COLO668 (cell line): ENCODE measurements at regions not wholly inside any gene's neighbourhood (a gene's known extent, or its start where the extent isn't known, plus 50 kb on each side); places are given as distances from the start of the nearest gene placed in this dataset.
"Not testable (repeated sequence)": the region's sequence is repeated elsewhere in the genome, so short reads cannot be mapped to it uniquely, and the experiment has no call there.

Source experiments
- DNase-seq: peaks from one replicate; lab custom pipeline; 2025; ENCODE audit not compliant: unreplicated experiment; lab: John Stamatoyannopoulos, UW

DNA sequence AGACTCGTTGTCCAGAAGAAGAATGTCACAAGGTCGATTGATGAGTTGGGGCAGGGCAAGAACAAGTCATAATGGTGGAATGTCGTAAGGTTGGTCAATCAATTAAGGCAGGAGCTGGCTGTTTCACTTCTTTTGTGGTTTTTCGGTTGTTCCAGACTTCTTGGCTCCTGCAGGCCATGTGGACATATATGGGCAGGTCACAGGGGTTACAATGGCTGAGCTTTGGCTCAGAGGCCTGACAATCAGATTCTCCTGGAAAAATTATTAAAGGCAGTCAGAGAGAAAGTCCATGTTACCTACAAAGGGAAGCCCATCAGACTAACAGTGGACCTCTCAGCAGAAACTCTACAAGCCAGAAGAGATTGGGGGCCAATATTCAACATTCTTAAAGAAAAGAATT lies 785.3 kb downstream of the METTL4 start:
- not testable (repeated sequence) for DNase-seq

DNA sequence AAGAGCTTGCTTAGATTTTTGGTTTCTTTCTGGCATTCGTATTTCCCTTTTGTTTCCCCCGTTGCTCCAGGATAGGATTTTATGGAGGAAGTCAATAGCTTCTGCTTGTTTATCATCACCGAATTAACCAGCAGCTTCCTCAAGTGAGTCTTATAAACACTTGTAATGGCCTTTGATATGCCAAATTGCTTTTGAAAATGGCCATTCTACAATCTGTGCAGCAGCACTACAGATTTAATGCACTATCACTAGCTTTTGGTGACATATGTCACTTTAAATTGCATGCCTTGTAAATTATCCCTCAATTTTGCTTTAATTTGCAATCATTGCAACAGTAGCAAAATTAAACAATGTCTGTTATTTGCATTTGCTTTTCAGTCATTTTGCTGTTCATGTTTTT lies 774.7 kb downstream of the METTL4 start:
- DNase-seq: no peak

DNA sequence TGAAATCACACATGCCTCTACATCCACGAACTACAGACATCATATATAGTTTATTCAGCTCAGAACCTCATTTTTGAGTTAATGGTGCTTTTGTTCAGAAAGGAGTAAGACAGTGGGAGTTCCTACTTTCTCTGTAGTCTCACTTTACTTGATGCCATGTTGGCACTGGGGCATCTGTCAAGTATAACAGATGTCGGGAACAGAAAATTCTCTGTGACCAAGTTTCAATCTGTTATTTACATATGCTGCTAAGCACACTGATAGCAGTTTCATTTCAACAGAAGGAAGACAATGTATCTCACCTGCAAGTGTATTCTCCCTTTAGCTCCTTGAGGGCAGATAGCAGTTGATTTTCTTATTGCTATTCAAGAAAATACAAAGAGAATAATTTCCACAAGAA lies 774.1 kb downstream of the METTL4 start:
- DNase-seq: no peak

DNA sequence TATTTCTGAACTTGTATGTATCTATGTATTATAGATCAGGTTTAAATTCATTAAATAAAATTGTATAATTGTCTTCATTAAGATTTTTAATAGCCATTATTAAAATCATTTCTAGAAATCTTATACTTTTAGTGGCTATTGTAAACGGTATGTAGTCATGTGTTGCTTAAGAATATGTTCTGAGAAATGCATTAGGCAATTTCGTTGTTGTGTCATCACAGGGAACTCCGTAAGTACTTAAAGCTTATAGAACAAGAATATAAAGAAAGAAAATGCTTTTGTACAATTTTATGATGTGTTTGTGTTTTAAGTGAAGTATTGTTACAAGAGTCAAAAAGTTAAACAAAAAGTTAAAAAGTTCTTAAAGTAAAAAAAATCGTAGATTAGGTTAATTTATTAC lies 765.8 kb downstream of the METTL4 start:
- no peak for DNase-seq

DNA sequence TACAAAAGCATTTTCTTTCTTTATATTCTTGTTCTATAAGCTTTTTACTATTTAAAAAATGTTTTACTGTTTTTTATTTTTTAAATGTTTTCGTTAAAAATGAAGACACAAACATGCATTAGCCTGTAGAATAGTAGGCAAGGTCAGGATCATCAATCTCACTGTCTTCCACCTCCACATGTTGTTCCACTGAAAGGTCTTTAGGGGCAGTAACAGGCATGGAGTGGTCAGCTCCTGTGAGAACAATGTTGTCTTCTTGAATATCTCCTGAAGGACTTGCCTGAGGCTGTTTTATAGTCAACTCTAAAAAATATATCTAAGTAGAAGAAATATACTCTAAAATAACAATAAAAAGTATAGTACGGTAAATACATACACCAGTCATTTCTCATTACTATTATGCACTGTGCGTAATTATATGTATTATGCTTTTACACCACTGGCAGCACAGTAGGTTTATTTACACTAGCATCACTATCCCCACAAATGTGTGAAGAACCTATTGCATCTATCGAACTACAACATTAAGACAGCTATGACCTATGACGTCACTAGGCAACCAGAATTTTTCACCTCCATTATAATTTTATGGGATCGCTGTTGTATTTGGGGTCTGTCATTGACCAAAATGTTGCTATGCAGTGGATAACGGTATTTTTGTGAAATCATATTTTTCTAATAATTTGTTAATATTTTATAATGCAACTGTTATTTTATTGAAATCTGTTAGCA lies 764.3 kb downstream of the METTL4 start:
- DNase-seq: no peak

DNA sequence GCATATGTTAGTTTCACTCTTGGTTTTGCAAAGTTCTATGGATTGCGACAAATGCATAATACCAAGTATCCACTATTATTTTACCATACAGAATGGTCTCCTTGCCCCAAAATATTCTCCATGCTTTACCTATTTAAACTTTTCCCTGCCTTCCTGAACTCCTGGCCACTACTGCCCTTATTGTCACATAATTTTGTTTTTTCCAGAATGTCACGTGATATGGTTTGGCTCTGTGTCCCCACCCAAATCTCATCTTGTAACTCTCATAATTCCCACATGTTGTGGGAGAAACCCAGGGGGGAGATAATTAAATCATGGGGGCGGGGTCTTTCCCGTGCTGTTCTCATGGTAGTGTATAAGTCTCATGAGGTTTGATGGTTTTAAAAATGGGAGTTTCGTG lies 760.0 kb downstream of the METTL4 start:
- no peak for DNase-seq

DNA sequence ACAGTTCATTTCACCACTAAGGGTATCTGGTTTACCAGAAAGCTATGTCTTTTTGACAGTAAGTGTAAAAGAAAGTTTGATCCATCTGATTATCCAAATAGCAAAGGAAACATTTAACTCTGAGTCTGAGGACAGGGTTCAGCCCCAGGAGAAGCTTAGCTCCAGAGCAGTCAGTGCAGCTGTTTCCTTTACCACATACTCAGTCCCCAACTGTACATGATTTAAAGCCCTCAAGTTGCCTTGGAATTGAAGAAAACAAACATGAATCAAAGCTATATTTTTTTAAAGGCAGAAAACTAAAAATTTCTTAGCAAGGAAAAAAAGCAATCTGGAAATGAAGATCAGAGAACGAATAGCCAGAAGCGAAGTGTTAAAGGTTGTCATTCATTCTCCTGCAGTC lies 746.0 kb downstream of the METTL4 start:
- DNase-seq: no peak

DNA sequence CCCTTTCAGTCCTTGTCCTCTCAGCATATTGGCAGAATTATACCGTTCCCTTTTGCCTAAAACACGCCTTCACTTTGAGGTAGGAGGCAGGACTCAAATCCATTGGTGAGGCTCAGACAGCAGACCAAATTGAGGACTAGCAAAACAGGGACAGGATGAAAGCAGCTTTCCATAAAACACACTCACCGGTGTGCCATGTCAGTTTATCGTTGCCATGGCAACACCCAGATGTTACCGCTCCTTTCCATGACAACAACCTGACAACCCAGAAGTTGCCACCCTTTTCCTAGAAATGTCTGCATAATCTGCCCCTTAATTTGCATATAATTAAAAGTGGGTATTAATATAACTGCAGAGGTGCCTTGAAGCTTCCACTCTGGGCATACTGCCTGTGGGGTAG lies 730.4 kb downstream of the METTL4 start:
- no peak for DNase-seq

DNA sequence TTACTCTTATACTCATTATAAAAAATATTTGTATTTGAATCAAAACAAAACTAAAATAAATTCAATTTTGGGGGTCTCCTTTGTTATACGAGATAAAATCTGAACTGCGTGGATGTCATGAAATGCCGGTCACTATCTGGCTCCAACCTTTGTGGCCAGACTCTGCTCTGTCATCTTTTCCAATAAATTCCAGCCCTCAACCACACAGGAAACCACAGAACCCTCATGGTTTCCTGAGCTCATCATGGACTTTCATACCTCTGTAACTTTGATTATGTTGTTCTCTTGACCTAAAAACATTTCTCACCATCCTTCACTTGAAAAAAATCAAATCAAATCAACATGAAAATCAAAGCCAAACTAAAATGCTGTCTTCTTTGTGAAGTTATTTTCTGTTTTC lies 724.7 kb downstream of the METTL4 start:
- no peak for DNase-seq

DNA sequence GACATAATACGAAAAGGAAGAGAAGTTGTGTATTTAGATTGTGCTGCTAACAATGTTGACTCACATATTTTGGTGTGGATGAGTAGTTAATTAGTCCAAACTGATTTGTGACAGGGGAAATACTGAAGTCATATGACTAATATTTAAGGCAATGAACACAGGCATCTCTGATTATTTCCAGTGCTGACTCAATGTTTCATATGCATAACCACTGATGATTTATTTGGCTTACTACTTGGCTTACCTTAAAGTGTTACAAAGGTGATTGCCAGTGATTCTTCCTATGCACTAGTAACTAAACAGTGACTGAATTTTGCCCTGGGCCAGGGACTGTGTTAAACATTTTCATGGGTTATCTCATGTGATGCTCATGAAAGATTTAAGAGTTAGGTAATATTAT lies 722.6 kb downstream of the METTL4 start:
- DNase-seq: no peak

DNA sequence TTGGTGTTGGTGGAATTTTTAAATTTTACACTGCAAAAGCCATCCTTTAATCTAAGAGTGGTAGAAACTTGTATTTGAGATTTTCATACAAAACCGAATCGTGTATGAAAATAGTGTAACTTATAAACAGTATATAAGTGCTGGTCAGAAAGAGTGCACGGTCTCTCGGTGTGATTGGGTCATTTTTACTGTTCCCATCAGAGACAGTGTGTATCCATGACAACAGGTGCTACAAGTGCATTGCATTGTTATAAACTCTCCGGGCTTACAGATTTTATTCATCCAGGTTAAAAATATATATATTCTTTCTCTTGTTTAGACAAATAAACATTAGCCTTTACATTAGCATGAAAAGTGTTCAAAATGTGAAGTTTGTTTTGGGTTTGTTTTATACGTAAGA lies 721.9 kb downstream of the METTL4 start:
- no peak for DNase-seq

DNA sequence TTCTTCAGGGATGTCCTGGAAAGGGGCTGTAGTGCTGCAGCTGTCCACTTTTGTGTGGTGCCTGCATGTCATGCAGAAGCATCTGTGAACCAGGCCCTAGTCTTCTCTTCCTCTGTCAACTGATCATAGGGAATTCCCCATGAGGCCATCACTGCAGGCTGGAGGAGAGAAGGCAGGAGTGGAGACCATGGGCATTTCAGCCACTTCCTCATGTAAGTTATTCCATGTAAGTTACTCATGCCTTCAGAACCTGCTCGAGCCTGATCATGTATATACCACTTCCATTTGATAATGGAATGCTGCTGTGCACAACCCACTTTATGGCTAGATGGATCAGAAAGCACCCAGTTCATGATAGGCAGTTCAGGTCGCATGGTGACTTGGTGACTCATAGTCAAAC lies 714.0 kb downstream of the METTL4 start:
- DNase-seq: not testable (repeated sequence)

DNA sequence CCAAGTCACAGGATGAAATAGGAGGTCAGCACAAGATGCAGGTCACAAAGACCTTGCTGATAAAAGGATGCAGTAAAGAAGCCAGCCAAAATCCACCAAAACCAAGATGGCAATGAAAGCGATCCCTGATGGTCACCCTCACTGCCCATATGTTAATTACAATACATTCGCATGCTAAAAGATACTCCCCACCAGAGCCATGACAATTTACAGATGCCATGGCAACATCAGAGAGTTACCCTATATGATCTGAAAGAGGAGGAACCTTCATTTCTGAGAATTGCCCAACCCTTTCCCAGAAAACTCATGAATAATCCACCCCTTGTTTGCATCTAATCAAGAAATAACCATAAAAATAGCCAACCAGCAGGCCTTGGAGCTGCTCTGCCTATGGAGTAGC lies 709.8 kb downstream of the METTL4 start:
- no peak for DNase-seq

DNA sequence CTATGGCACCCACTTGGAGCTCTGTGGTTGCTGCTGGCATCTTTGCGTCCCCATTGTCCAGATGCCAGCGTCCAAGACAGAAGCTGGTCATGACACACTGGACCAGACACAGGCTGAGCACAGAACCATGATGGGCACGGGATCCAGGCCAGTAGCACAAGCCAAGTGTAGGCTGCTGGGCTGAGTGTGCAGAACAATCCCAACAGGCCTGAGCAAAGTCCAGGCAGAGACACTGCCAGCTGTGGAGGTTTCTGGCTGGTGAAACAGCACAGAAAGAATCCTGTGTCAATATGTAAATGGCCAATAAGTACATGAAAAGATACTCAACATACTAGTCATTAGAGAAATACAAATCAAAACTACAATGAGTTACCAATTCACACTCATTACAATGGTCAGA lies 705.4 kb downstream of the METTL4 start:
- no peak for DNase-seq

DNA sequence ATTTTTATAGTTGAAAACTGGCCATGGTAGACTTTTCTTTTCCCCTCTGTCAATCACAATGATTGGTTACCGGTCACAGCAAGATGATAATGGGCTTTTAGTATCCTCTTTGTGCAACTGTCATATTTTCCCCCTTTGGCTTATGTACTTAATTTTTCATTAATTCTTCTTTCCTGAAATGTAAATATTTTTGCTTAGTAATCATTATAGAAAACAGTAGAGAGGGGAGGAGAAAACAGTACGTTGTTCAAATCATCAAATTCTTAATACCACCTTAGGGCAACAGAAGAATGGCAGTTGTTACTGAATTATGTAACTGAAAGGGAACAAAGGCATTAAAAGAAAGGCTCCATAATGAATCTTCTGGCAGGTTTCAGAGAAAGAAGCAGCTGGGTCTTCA lies 699.0 kb downstream of the METTL4 start:
- DNase-seq: no peak

DNA sequence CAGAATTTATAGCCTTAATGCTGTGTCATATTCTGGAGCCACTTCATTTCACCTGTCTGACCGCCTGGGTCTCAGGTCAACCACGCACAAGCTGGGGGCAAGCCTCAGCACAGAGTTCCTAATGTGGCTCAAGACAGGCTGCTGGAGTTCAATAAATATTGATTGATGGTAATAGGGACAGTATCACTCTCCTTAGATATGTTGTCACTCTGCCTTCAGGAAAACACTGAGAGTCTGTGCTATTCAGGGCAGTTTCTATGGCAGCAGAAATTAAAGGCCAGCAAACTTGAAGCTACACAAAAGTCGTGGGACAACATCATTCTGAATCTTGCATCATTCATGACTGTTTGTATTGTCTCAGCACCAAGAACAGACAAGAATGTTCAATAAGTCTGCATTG lies 696.1 kb downstream of the METTL4 start:
- DNase-seq: no peak

DNA sequence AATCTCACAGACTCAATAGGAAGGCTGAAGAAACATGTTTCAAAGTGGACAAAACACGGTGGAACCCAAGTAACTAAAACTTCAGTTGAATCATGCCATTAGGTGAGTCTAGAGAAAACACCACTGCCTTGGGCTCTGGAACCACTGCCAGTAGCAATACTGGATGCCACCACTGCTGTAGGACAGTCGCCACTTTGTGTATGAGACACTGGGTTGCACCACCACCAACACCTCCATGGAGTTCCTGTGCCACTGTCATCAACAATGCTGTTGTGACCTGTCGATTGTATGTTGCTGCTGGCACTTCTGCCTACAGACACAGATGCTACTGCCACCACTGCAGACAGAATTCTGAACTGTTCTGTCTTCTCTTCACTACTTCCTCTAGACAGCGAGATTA lies 686.7 kb downstream of the METTL4 start:
- no peak for DNase-seq

DNA sequence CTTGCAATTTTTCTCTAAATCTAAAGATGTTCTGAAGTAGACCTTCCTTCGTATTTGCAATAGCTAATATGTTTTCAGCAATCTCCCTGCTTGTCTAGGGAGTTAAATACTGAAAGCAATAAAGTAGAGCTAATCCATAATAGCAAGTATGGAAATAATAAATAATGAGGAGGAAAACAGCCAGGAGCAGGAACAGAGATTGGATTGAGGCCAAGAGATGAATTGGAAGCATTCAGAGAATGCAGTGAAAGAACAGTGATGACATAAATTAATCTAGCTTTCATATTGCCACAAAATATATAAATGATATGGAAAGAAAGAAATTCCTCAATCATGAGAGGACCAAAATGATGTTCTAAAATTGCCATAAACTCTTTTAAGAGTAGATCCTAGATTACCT lies 679.7 kb downstream of the METTL4 start:
- no peak for DNase-seq

DNA sequence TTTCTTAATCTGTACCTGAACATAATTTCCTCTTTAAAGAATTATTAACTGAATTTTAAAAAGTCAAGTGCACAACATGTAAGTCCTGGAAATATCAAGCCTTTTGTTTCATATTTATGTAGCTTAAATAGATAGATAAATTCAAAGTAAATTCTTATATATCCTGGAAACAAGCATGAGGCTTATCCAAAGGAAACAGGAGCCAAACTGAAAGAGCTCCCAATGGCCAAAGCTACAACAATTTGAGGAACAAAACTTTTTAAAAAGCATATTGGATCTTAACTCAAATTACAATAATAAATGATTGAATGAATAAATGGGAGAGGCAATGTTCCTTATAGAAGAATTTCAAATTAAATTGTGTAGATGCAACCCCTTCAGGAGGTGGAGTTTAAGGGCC lies 679.1 kb downstream of the METTL4 start:
- no peak for DNase-seq

DNA sequence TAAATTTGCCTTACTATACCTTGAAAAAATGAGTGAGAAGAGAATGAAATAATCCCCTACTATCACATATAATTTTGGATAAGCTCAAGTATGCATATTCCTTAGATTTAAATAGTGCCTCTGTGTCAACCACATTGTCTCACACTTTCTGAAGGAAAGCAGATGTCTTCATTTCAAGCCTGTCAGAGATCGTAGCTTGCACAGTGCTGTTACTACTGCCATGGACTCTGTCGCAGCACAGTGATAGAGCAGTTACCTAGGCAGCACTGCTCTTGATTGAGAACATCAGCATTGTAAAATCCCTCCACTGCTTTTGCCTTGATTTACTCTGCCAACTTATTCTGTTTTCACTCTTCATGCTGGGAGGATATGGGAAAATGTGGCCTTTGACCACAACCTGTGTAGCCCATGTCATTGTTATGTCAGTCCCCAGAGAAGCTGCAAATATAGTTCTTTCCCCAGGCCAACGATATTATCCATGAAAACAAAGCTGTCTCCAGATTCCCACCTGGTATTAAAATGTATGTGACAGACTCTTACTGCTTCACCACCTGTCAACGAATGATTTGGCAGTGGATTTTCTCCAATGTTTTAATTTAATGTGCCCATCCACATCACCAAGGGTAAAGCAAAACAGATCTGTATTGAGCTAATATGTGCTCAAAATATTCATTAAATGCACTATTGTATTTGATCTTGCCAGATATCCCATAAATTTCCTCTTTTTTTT lies 675.7 kb downstream of the METTL4 start:
- no peak for DNase-seq

DNA sequence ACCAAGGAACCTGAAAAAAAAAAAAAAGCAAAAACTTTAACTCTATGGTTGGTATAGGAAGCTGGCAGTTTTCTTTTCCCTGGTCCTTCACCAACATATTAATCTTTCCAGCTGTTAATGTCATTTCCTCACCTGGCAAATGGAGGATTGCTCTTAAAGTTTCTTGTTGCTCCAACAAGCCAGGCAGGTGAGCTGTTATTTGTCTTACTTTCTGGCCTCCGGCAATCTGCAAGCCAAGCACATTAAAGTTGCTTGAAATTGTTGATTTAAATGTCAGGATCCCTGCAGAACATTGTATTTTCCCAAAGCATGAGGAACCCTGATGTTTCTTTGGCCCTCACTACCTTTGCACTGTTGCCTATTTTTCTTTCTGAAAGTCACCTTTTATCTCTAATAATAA lies 664.9 kb downstream of the METTL4 start:
- DNase-seq: no peak

DNA sequence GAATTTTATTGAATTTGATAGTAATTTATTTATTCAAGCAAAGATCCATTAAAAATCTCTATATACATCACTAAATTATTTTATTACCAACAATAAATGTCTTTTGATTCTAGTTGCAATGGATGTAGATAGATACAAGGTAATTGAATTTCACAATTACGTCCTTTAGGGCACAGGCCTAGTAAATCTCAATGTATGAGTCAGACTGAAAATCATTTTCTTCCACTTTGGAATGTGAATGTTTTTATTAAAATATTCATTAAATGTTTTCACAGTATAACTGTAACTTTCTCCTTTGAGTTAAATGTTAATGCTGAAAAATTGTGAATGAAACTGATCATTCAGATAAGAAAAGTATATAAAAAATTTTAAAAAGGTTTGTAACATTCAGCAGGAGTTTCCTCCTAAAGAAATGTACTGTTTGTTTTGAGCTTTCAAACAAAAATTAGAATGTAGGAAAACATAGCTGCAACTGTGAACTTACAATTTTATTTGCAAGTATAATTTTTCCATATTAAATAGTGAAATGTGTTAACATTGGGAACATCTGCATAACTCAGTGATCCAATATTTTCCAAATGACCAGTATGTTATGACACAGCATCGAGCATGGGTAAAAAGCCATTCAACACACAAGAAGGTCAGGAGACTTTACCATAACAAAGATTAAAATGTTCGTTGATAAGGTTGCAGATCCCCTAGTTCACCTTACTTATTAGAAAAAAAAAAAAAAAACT lies 663.7 kb downstream of the METTL4 start:
- no peak for DNase-seq
